GM18951 (cell line): ENCODE measurements at regions not wholly inside any gene's neighbourhood (a gene's known extent, or its start where the extent isn't known, plus 50 kb on each side); places are given as distances from the start of the nearest gene placed in this dataset.

Source experiments
- POLR2A ChIP-seq: IDR thresholded peaks from 4 replicates; pipeline ENCODE4 v1.6.1; 2011; ENCODE audit warnings: mild to moderate bottlenecking; ENCODE audit not compliant: insufficient read length, insufficient read depth; ENCODE audit errors: extremely low read depth
- in situ Hi-C: fragments of 300-500 bp; cut with MboI; formaldehyde crosslinking; loops from one replicate; pipeline ENCODE4 v1.12.0; 2022; ENCODE audit warnings: low sequenced_read_pairs, mixed read lengths, inconsistent platforms; ENCODE audit not compliant: unreplicated experiment

DNA sequence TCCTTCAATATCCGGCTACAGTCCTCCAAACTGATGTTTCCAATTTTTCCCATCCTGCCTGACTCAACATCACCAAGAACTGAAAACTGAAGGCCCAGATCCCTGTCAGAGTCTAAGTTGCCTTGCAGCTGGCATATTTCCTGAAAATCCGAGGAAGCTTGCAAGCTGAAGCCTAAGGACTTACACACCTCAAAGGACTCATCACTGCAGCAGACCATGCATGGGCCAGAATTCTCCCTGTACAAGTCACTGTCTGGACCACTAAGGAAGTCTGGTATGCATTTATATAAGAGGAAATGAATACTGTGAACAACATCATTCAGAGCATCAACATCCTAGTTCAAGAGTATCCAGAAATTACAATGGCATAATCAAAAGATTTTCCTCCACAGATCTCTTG lies 548.8 kb upstream of the MDFIC2 start:
- TF ChIP-seq POLR2A = no peak
- in situ Hi-C loops = no loop called here

DNA sequence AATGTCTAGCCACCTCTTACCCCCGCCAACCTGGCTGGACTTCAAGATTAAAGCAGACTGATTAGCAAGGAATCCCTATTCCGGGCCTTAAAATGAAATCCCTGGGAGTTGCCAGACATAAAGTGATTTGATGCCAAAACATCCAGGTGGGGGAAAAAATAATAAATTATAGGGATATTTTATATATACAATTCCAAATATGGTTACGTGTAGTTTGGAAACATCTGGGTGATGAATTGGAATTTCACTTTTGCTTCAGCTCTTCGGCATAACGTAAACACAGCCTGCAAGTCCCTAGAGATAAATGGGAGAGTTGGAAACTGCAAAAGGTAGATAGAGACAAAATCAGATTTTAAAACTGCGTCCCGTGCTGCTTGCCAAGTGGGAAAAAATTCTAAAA lies 545.5 kb upstream of the MDFIC2 start:
- in situ Hi-C loops = no loop called here
- TF ChIP-seq POLR2A = no peak

- no peak for TF ChIP-seq POLR2A
- in situ Hi-C loops = no loop called here
Observed at GRCh38 chr3:70856414-70857162, 544.1 kb upstream of the MDFIC2 start.

GRCh38 chr3:70855149-70855548 lies 542.7 kb upstream of the MDFIC2 start:
- no peak for TF ChIP-seq POLR2A
- in situ Hi-C loops = no loop called here

DNA sequence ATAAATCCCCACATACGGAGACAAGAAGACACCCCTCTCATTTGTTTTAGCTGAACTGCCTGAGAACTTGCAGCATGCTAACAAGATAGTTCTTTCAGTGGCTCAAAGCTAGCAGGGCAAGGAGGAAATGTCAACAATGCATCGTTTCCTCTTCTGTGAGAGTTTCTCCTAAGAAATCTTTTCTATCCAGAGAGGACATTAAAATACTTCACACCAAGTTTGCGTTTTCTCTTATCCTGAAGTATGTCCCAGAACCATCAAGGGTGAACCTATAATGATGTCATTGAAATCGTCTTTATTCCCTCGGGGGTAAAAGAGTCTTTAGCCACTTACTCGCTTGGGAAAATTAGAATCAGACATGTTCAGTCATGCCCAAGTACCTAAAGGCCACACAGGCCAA lies 541.7 kb upstream of the MDFIC2 start:
- TF ChIP-seq POLR2A = no peak
- in situ Hi-C loops = no loop called here

GRCh38 chr3:70853161-70853944 lies 540.9 kb upstream of the MDFIC2 start:
- in situ Hi-C loops = no loop called here
- no peak for TF ChIP-seq POLR2A

DNA sequence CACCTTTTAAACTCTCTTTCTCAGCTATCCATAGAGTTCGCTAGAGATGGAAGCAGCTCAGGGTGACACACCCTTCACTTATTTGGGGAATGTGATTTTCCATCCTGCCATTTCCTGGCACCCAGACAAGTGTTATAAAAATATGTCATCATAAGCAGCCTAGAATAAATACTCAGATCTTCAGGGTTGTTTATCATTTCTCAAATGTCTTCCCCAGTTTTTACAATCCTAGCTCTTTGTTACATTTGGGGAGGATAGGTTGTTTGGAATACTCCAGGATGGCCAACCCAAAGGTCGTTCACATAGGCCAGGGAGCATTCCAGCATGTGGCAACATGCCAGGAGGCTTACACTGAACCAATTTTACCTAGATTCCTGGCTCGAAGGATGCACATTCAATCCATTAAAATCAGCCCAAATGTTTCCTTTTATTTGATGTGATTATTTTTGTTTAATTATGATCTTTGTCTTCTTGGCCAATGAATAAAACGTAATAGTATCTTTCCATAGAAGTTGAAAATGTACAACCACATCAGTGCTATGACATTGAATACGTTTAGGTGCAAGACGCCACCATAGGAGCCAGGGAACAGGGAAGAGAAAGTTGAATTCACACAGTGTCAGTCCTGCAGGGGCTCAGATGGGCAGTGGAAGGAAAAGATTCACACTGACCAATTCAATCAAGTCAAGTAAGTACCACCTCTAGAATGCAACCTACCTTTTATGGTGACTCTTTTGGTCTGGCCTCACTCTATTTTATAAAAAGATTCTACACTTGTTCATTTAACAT lies 537.7 kb upstream of the MDFIC2 start:
- in situ Hi-C loops = no loop called here
- no peak for TF ChIP-seq POLR2A

DNA sequence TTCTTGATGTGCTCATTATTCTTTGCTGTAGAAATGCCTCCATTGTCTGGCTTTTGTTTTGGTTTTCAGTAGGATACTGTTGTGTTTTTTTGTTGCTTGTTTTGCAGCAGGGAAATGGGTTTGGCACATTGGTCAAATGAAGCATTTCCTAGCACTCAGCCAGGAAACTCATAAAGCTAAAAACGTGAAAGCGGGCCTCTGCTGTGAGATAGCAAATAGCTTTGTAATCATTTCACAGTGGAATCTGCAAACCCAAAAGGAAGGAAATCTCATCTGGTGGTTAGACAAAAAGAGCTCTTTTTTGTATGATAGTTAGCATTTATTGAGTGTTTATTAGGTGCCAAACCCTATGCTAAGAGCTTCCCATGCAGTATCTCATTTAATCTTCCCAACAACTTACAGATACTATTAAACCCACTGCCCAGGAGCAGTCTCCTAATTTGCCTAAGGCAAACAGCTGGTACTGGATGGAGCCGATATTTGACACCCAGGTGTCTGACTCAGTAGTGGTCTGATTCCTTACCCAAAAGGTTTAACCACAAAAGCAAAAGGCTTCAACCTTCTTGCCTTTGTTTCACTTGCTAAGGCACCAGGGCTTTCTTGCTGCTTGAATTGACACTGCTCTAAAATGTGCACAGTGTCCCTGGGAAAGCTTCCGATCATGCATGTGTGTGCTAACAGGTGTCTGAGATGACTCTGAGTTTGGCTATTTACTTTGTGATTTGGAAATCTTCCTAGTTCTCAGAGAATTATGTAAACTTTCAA lies 527.9 kb upstream of the MDFIC2 start:
- in situ Hi-C loops = no loop called here
- TF ChIP-seq POLR2A = no peak

GRCh38 chr3:70833239-70833960 lies 521.0 kb upstream of the MDFIC2 start:
- TF ChIP-seq POLR2A = no peak
- in situ Hi-C loops = no loop called here

DNA sequence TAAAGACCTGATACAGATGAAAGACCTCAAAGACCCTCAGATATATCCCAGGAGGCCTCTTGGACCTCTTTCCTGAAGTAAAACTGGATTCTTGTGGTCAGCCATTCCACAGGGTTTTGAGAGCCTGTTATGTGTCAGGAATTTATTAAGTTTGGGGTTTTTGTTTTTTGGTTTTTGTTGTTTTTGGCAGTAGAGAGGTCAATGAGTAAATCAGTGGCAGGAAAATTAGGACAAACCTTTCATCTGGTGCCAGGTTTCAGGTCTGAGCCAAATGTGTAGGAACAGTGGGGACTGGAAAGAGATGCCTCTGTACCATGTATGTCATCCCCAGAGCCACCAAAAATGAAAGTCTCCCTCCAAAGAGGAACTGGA lies 520.4 kb upstream of the MDFIC2 start:
- in situ Hi-C loops = no loop called here
- TF ChIP-seq POLR2A = no peak

DNA sequence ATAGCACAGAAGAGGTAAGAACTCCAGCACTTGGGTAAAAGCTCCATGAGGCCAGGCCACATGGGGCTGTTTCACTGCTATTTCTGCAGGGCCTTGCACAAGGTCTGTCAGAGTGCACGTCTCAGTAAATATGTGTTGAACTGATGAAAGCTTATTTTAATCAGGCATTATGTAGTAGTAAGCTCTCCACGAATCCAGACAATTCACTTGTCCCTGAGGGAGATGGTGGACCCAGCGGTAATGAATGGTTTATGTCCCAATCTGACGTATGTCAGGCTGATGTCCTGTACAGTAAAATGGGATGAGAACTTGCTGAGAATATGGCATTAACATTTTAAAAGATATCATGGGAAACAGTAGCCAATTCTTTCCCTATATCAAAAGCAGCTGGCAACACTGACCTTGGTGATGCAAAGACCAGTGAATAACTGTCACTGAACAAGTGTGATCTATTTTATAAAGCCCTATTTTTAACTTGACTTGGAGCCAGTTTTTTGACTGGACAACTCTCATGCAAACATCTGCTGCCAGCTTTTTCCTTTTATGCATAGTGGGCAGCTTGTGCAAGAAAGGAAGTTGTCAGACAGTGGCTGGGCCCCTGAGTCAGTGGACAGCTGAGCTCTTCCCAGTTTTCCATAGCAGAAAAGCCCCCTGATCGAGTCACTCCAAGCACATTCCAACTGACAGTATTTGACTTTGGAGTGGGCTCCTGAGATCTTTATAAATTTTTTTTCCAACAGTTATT lies 519.8 kb upstream of the MDFIC2 start:
- in situ Hi-C loops = no loop called here
- no peak for TF ChIP-seq POLR2A

DNA sequence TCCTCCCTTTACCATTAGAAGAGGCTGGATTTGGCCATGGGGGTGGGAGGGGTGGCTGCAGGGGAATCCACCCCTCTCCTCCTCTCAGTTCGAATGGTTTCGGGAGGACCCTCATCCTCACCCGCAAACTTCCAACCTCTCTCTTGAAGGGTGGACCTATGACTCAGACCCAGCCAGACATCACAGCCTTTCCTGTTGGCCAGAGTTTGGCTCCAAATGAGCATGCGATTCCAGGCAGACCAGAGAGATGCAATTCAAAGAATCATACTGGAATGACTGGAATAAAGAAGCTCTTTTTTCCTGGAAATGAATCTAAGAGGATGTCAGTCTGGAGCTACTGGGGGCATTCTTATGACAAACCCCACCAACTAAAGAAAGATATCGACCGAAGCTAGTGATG lies 516.7 kb upstream of the MDFIC2 start:
- in situ Hi-C loops = no loop called here
- no peak for TF ChIP-seq POLR2A
